Trophoblast cell (in vitro differentiated cells and primary cell): ENCODE measurements at regions not wholly inside any gene's neighbourhood (a gene's known extent, or its start where the extent isn't known, plus 50 kb on each side); places are given as distances from the start of the nearest gene placed in this dataset.

Experiments used
- DNase-seq, 2 donors: peaks; one replicate each; pipeline ENCODE4 v3.0.0-alpha.2; 2016
- H2AFZ ChIP-seq: 2 replicates; pipeline ENCODE4 v1.6.1; 2013; ENCODE audit warnings: low read length, moderate library complexity, mild to moderate bottlenecking; ENCODE audit not compliant: insufficient read depth, poor library complexity
- H2AK5ac ChIP-seq: 2 replicates; pipeline ENCODE4 v1.6.1; 2013; ENCODE audit warnings: mild to moderate bottlenecking, low read length
- H2BK120ac ChIP-seq: 2 replicates; pipeline ENCODE4 v1.6.1; 2013; ENCODE audit warnings: low read length, mild to moderate bottlenecking, moderate library complexity; ENCODE audit not compliant: insufficient read depth, poor library complexity
- H2BK12ac ChIP-seq: 2 replicates; pipeline ENCODE4 v1.6.1; 2013; ENCODE audit warnings: mild to moderate bottlenecking, low read length, moderate library complexity
- H2BK5ac ChIP-seq: 2 replicates; pipeline ENCODE4 v1.6.1; 2013; ENCODE audit warnings: low read length, low read depth, moderate library complexity, mild to moderate bottlenecking; ENCODE audit not compliant: poor library complexity
- H3K14ac ChIP-seq: 2 replicates; pipeline ENCODE4 v1.6.1; 2013; ENCODE audit warnings: mild to moderate bottlenecking, low read length
- H3K18ac ChIP-seq: 2 replicates; pipeline ENCODE4 v1.6.1; 2013; ENCODE audit warnings: mild to moderate bottlenecking, low read length
- H3K23ac ChIP-seq: 2 replicates; pipeline ENCODE4 v1.6.1; 2013; ENCODE audit warnings: low read length
- H3K27ac ChIP-seq: 2 replicates; pipeline ENCODE4 v1.5.1; 2013; ENCODE audit warnings: low read depth, mild to moderate bottlenecking, inconsistent platforms, low read length, moderate library complexity
- H3K27me3 ChIP-seq: 2 replicates; pipeline ENCODE4 v1.6.1; 2013; ENCODE audit warnings: inconsistent platforms, mild to moderate bottlenecking, low read length, moderate library complexity; ENCODE audit not compliant: insufficient read depth
- H3K36me3 ChIP-seq, 2 experiments: 1 replicate in 1 of 2; 2 replicates in 1 of 2; pipeline ENCODE4 v1.6.1; 2013; ENCODE audit warnings: low read length in 2 of 2, mild to moderate bottlenecking in 2 of 2, moderate library complexity in 1 of 2; ENCODE audit not compliant: insufficient read depth in 2 of 2, control insufficient read depth in 1 of 2
- H3K4ac ChIP-seq: 2 replicates; pipeline ENCODE4 v1.6.1; 2013; ENCODE audit warnings: low read depth, mild to moderate bottlenecking, low read length, moderate library complexity
- H3K4me1 ChIP-seq, 2 experiments: 1 replicate in 1 of 2; 2 replicates in 1 of 2; pipeline ENCODE4 v1.6.1; 2013; ENCODE audit warnings: low read length in 2 of 2, mild to moderate bottlenecking in 2 of 2, moderate library complexity in 1 of 2; ENCODE audit not compliant: insufficient read depth in 2 of 2, control insufficient read depth in 1 of 2
- H3K4me2 ChIP-seq: 2 replicates; pipeline ENCODE4 v1.6.1; 2013; ENCODE audit warnings: inconsistent platforms, mild to moderate bottlenecking, low read length, moderate library complexity
- H3K4me3 ChIP-seq: 2 replicates; pipeline ENCODE4 v1.5.1; 2013; ENCODE audit warnings: mild to moderate bottlenecking, low read depth, low read length, inconsistent platforms
- H3K79me1 ChIP-seq: one replicate; pipeline ENCODE4 v1.6.1; 2013; ENCODE audit warnings: low read length
- H3K79me2 ChIP-seq: 2 replicates; pipeline ENCODE4 v1.6.1; 2013; ENCODE audit warnings: low read length, mild to moderate bottlenecking; ENCODE audit not compliant: control insufficient read depth, insufficient read depth, poor library complexity
- H3K9ac ChIP-seq: 2 replicates; pipeline ENCODE4 v1.6.1; 2013; ENCODE audit warnings: mild to moderate bottlenecking, low read length
- H3K9me3 ChIP-seq: 2 replicates; pipeline ENCODE4 v1.6.1; 2013; ENCODE audit warnings: low read depth, mild to moderate bottlenecking, control low read depth, inconsistent platforms, low read length; ENCODE audit not compliant: insufficient read depth
- H4K12ac ChIP-seq: 2 replicates; pipeline ENCODE4 v1.6.1; 2013; ENCODE audit warnings: low read depth, mild to moderate bottlenecking, low read length, moderate library complexity
- H4K8ac ChIP-seq: 2 replicates; pipeline ENCODE4 v1.6.1; 2013; ENCODE audit warnings: low read depth, mild to moderate bottlenecking, low read length, moderate library complexity
- H4K91ac ChIP-seq: one replicate; pipeline ENCODE4 v1.6.1; 2013; ENCODE audit warnings: low read depth, mild to moderate bottlenecking, low read length, moderate library complexity
- WGBS: extraction: QIAGEN DNeasy Blood & Tissue Kit; methylation state at CpG from one replicate; pipeline ENCODE4 v1.1.7; 2013; ENCODE audit warnings: missing lambda C conversion rate; ENCODE audit not compliant: insufficient read length, insufficient coverage; ENCODE audit errors: extremely low coverage; 5-methylcytosine and 5-hydroxymethylcytosine counted together

DNA sequence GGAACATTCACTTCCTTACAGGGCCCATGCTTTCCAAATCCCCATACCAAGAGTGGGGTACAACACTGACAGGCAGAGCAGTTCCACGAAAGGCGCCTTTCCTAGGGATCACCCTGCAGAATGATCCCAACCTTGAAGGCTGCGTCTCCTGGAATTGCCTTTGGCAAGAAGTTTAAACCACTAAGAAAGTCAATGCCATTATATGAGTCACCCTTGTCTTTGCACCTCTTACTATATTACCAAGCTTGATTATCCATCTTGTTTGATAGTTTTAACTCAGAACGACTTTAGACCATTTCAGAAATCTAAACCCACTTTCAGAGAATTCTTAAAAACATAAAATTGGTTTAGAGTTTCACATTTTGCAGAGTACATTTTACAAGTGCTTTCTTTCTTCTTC, 282.1 kb downstream of the ARHGAP12 start:
- H3K79me2 ChIP-seq = no peaks in the 10 kb centered on the region
- H2AFZ ChIP-seq = no peak overlapping the region
- H3K27me3 ChIP-seq = no peaks in the 10 kb centered on the region
- no peaks in the 10 kb centered on the region for H3K36me3 ChIP-seq
- H2BK5ac ChIP-seq = no peak overlapping the region
- H4K12ac ChIP-seq = no peak overlapping the region
- DNase-seq = peak in 1 of 2 donors; percentile 32
- H2AK5ac ChIP-seq = no peak overlapping the region
- H2BK12ac ChIP-seq = no peak overlapping the region
- no peak overlapping the region for H3K4me3 ChIP-seq
- H3K4ac ChIP-seq = no peak overlapping the region
- no peaks in the 10 kb centered on the region for H3K79me1 ChIP-seq
- H3K9me3 ChIP-seq = no peaks in the 10 kb centered on the region
- H3K27ac ChIP-seq = no peak overlapping the region
- no peak overlapping the region for H3K4me2 ChIP-seq
- no peak overlapping the region for H3K23ac ChIP-seq
- no peak overlapping the region for H4K8ac ChIP-seq
- no CpG with 5 or more reads among the region's 4 CpGs for WGBS
- no peak overlapping the region for H4K91ac ChIP-seq
- H3K14ac ChIP-seq = no peak overlapping the region
- no peak overlapping the region for H2BK120ac ChIP-seq
- H3K18ac ChIP-seq = no peak overlapping the region
- H3K9ac ChIP-seq = no peak overlapping the region
- H3K4me1 ChIP-seq = peaks cover 2 to 7% of the 10 kb centered on the region in 2 experiments

DNA sequence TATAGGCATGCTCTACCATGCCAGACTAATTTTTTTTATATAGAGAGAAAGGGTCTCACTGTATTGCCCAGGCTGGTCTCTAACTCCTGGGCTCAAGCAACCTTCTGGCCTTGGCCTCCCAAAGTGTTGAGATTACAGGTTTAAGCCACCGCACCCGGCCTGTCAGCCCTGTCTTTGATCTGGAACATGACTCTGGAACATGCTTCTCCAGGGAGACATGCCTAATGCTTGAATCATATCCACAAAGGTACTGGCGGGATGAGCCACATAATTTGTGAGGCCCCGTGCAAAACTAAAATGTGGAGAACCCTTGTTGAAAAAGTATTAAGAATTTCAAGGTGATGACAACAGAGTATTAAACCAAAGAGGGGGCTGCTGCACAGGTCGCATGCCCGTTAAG, 282.8 kb downstream of the ARHGAP12 start:
- H3K27ac ChIP-seq = no peak overlapping the region
- WGBS = no CpG with 5 or more reads among the region's 6 CpGs
- no peak overlapping the region for H3K4ac ChIP-seq
- H2AK5ac ChIP-seq = no peak overlapping the region
- no peak overlapping the region for H3K14ac ChIP-seq
- H2BK12ac ChIP-seq = no peak overlapping the region
- H2AFZ ChIP-seq = no peak overlapping the region
- H3K23ac ChIP-seq = no peak overlapping the region
- peak; percentile 50 to 78 for DNase-seq
- no peak overlapping the region for H3K18ac ChIP-seq
- H2BK120ac ChIP-seq = no peak overlapping the region
- H3K4me3 ChIP-seq = no peak overlapping the region
- H4K91ac ChIP-seq = no peak overlapping the region
- H3K9me3 ChIP-seq = no peaks in the 10 kb centered on the region
- H2BK5ac ChIP-seq = no peak overlapping the region
- peaks cover 2 to 7% of the 10 kb centered on the region in 2 experiments for H3K4me1 ChIP-seq
- no peaks in the 10 kb centered on the region for H3K79me2 ChIP-seq
- no peaks in the 10 kb centered on the region for H3K36me3 ChIP-seq
- no peak overlapping the region for H3K9ac ChIP-seq
- H3K27me3 ChIP-seq = no peaks in the 10 kb centered on the region
- H3K79me1 ChIP-seq = no peaks in the 10 kb centered on the region
- no peak overlapping the region for H4K8ac ChIP-seq
- no peak overlapping the region for H3K4me2 ChIP-seq
- no peak overlapping the region for H4K12ac ChIP-seq

DNA sequence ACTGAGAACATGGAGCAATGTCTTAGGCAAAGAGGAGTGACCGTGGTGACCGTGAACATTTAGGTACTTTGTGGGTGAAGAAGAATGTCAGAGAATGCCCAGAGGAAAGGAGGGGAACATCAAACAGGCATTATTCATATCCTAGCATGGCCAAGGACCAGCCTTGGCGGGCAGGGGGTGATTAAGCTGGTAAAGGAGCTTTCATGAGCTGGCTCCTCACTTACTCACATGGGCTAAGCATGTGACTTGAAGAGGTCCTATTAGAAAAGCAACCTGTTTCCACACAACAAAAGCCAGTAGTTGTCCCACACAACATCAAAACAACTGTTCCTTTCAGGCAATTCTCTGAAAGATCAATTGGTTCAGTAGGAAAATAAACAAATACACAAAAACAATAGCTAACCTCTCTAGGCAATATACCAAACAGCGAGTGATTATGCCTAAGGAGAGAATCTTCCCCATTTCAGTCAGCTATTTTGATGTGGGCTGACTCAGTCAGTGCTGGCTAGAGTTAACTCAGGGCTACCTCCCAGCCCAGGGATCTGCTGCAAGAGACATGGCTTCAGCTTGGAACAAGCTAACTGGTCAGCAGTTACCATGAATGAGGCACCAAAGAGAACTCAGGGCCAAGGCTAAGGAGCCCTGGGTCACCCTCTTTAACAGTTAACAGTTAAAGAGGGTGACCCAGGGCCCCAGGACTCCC, 283.5 kb downstream of the ARHGAP12 start:
- H4K8ac ChIP-seq = no peak overlapping the region
- no peak overlapping the region for H3K9ac ChIP-seq
- H3K4ac ChIP-seq = no peak overlapping the region
- no peaks in the 10 kb centered on the region for H3K9me3 ChIP-seq
- H2AFZ ChIP-seq = no peak overlapping the region
- no peak overlapping the region for H2AK5ac ChIP-seq
- no peak overlapping the region for H2BK5ac ChIP-seq
- WGBS = no CpG with 5 or more reads among the region's 4 CpGs
- no peak overlapping the region for H3K23ac ChIP-seq
- H3K36me3 ChIP-seq = no peaks in the 10 kb centered on the region
- H4K91ac ChIP-seq = no peak overlapping the region
- H3K27ac ChIP-seq = no peak overlapping the region
- peaks cover 2 to 7% of the 10 kb centered on the region in 2 experiments for H3K4me1 ChIP-seq
- H3K79me1 ChIP-seq = no peaks in the 10 kb centered on the region
- H3K79me2 ChIP-seq = no peaks in the 10 kb centered on the region
- no peak overlapping the region for H2BK120ac ChIP-seq
- H3K18ac ChIP-seq = no peak overlapping the region
- no peak overlapping the region for H4K12ac ChIP-seq
- H2BK12ac ChIP-seq = no peak overlapping the region
- no peak for DNase-seq
- H3K27me3 ChIP-seq = no peaks in the 10 kb centered on the region
- H3K4me3 ChIP-seq = no peak overlapping the region
- no peak overlapping the region for H3K4me2 ChIP-seq
- H3K14ac ChIP-seq = no peak overlapping the region

- no peak overlapping the region for H4K12ac ChIP-seq
- no peak for DNase-seq
- H2BK12ac ChIP-seq = no peak overlapping the region
- no peak overlapping the region for H3K4me3 ChIP-seq
- no peak overlapping the region for H4K8ac ChIP-seq
- H3K14ac ChIP-seq = no peak overlapping the region
- H2AK5ac ChIP-seq = no peak overlapping the region
- WGBS = no CpG with 5 or more reads among the region's 1 CpG
- no peak overlapping the region for H3K9ac ChIP-seq
- no peaks in the 10 kb centered on the region for H3K9me3 ChIP-seq
- H2BK120ac ChIP-seq = no peak overlapping the region
- H3K27me3 ChIP-seq = no peaks in the 10 kb centered on the region
- H3K4me1 ChIP-seq = peaks cover 0 to 2% of the 10 kb centered on the region in 2 experiments
- no peak overlapping the region for H4K91ac ChIP-seq
- no peak overlapping the region for H3K4ac ChIP-seq
- no peak overlapping the region for H2AFZ ChIP-seq
- H3K27ac ChIP-seq = no peak overlapping the region
- H3K4me2 ChIP-seq = no peak overlapping the region
- H3K36me3 ChIP-seq = no peaks in the 10 kb centered on the region
- H3K79me2 ChIP-seq = no peaks in the 10 kb centered on the region
- no peaks in the 10 kb centered on the region for H3K79me1 ChIP-seq
- H3K18ac ChIP-seq = no peak overlapping the region
- no peak overlapping the region for H3K23ac ChIP-seq
- H2BK5ac ChIP-seq = no peak overlapping the region
These were observed 286.4 kb downstream of the ARHGAP12 start for GRCh38 chr10:31642281-31642680.
